ENCODE measurements at regions not wholly inside any gene's neighbourhood (a gene's known extent, or its start where the extent isn't known, plus 50 kb on each side); places are given as distances from the start of the nearest gene placed in this dataset.

- Mint-ChIP-seq H3K4me1 (no peaks in the 10 kb centered on the region), H3K27me3 (ENCODE audit: low read depth in 3 of 3) (peaks cover 0 to 5% (median 4%) of the 10 kb centered on the region in 3 donors), H3K9me3 (peaks cover 6 to 25% (median 14%) of the 10 kb centered on the region in 6 donors), H3K36me3 (peaks cover 0 to 7% (median 0%) of the 10 kb centered on the region in 3 donors), H3K4me3 (no peak overlapping the region), H3K27ac (no peak overlapping the region)
- no peak for DNase-seq
These were observed 348.4 kb downstream of the TPBG start for GRCh38 chr6:82711971-82712370.

DNA sequence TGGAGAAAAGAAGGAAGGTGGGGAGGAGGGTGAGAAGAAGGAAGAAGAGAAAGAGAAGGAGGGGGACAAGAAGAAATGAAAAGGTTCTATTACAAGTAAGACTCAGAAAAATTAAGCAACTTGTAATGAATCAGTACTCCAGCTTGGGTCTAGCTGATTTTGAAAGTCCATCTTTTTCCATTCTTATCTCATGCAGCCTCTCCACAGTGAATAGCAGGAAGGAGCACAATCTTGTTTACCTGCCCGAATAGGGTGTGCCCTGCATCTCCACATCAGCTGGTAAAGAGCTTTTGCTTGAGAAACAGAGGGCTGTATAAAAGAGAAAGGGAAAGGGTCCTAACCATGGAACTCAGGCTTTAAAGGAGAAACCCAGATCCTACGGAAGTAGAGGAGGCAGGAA, 348.8 kb downstream of the TPBG start:
- Mint-ChIP-seq H3K9me3 (peaks cover 6 to 27% (median 14%) of the 10 kb centered on the region in 6 donors), H3K27me3 (ENCODE audit: low read depth in 3 of 3) (peaks cover 0 to 5% (median 4%) of the 10 kb centered on the region in 3 donors), H3K4me3 (no peak overlapping the region), H3K36me3 (peaks cover 0 to 7% (median 0%) of the 10 kb centered on the region in 3 donors), H3K4me1 (no peaks in the 10 kb centered on the region), H3K27ac (no peak overlapping the region)
- no peak for DNase-seq

GRCh38 chr6:82712826-82713225, 349.2 kb downstream of the TPBG start:
- H3K27me3 Mint-ChIP-seq (ENCODE audit: low read depth in 3 of 3) = peaks cover 0 to 5% (median 4%) of the 10 kb centered on the region in 3 donors
- no peak overlapping the region for H3K4me3 Mint-ChIP-seq
- DNase-seq = no peak
- H3K36me3 Mint-ChIP-seq = peaks cover 0 to 7% (median 0%) of the 10 kb centered on the region in 3 donors
- no peaks in the 10 kb centered on the region for H3K4me1 Mint-ChIP-seq
- H3K27ac Mint-ChIP-seq = no peak overlapping the region
- H3K9me3 Mint-ChIP-seq = peaks cover 6 to 26% (median 14%) of the 10 kb centered on the region in 6 donors

DNA sequence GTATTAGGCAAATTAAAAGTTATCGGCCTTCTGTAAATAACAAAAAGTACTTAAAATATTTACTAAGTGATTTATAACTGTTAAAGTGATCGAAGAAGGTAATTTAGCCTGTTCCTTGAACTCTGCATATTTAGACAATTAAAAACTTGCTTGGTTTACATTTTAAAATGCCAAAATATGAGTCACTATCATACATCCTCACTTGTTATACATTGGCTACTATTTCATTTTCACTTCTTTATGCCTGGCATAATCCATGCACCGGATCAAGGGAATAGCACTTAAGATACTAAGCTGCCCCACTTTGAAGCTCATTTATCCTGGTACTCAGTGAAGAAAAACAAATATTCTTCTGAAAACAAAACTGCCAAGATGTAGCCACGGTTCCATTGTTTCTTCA, 344.6 kb downstream of the UBE3D start:
- DNase-seq = no peak
- peaks cover 0 to 4% (median 0%) of the 10 kb centered on the region in 3 donors for H3K36me3 Mint-ChIP-seq

DNA sequence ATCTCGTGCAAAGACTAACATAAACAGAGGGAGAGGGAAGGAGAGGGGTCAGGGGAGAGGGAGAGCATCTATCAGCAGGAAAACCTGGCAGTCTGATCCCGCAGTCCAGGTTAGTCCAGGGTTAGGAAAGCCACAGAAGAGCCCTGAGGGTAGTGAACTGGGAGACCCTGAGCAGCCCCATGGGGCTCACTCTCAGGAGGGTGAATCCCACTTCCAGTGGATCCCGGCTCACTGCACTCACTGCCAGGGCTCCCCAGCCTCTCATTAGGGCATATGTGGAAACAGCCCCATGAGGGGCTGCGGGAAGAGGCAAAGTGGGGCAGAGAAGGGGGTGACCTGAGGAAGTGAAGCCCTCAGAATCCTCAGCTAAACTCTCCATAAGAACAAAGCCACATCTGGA, 329.9 kb downstream of the UBE3D start:
- no peak overlapping the region for H3K4me3 Mint-ChIP-seq
- peaks cover 0 to 4% (median 3%) of the 10 kb centered on the region in 3 donors for H3K27me3 Mint-ChIP-seq (ENCODE audit: low read depth in 3 of 3)
- H3K36me3 Mint-ChIP-seq = no peaks in the 10 kb centered on the region
- DNase-seq = no peak
- no peaks in the 10 kb centered on the region for H3K4me1 Mint-ChIP-seq
- H3K9me3 Mint-ChIP-seq = peaks cover 0 to 4% (median 0%) of the 10 kb centered on the region in 6 donors
- H3K27ac Mint-ChIP-seq = no peak overlapping the region

More for the DNA sequence above, 344.6 kb downstream of the UBE3D start:
- Mint-ChIP-seq H3K27ac (no peak overlapping the region), H3K4me3 (no peak overlapping the region), H3K4me1 (no peaks in the 10 kb centered on the region), H3K27me3 (ENCODE audit: low read depth in 3 of 3) (peaks cover 0 to 1% (median 0%) of the 10 kb centered on the region in 3 donors), H3K9me3 (peaks cover 7 to 21% (median 14%) of the 10 kb centered on the region in 6 donors)

GRCh38 chr6:82737965-82738364, 327.7 kb downstream of the UBE3D start:
- H3K27me3 Mint-ChIP-seq (ENCODE audit: low read depth in 3 of 3) = peaks cover 0 to 4% (median 3%) of the 10 kb centered on the region in 3 donors
- H3K36me3 Mint-ChIP-seq = no peaks in the 10 kb centered on the region
- no peaks in the 10 kb centered on the region for H3K4me1 Mint-ChIP-seq
- no peak overlapping the region for H3K27ac Mint-ChIP-seq
- peaks cover 0 to 4% (median 0%) of the 10 kb centered on the region in 6 donors for H3K9me3 Mint-ChIP-seq
- no peak for DNase-seq
- no peak overlapping the region for H3K4me3 Mint-ChIP-seq

- Mint-ChIP-seq H3K4me1 (no peaks in the 10 kb centered on the region), H3K27ac (no peak overlapping the region), H3K36me3 (no peaks in the 10 kb centered on the region), H3K4me3 (no peak overlapping the region), H3K9me3 (peaks cover 0 to 4% (median 0%) of the 10 kb centered on the region in 6 donors), H3K27me3 (ENCODE audit: low read depth in 3 of 3) (peaks cover 0 to 6% (median 3%) of the 10 kb centered on the region in 3 donors)
- no peak for DNase-seq
These were observed 326.9 kb downstream of the UBE3D start for GRCh38 chr6:82738773-82739172.

DNA sequence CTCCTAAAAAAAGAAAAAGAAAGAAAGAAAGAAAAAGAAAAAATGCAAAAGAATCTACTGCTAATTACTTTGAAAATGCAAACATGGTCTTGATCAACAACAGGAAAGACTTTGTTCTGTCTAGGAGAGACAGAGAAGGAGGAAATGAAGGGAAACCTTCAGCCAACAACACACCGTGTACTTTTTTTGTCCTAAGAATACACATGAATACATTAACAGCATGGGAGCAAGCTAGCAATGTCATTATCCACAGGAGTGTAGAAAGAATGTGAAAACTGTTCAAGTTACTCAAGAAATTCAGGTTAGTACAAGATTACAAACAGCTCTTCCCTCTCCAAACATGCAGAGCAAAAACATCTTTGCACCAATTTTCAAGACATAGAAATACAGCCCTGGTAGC, 326.3 kb downstream of the UBE3D start:
- no peaks in the 10 kb centered on the region for H3K36me3 Mint-ChIP-seq
- DNase-seq = no peak
- no peaks in the 10 kb centered on the region for H3K4me1 Mint-ChIP-seq
- peaks cover 0 to 2% (median 0%) of the 10 kb centered on the region in 6 donors for H3K9me3 Mint-ChIP-seq
- no peak overlapping the region for H3K27ac Mint-ChIP-seq
- H3K27me3 Mint-ChIP-seq (ENCODE audit: low read depth in 3 of 3) = peaks cover 0 to 6% (median 3%) of the 10 kb centered on the region in 3 donors
- no peak overlapping the region for H3K4me3 Mint-ChIP-seq

GRCh38 chr6:82740072-82740471, 325.6 kb downstream of the UBE3D start:
- no peak for DNase-seq
- Mint-ChIP-seq H3K4me1 (no peaks in the 10 kb centered on the region), H3K9me3 (peaks cover 0 to 2% (median 0%) of the 10 kb centered on the region in 6 donors), H3K27ac (no peak overlapping the region), H3K36me3 (no peaks in the 10 kb centered on the region), H3K4me3 (no peak overlapping the region), H3K27me3 (ENCODE audit: low read depth in 3 of 3) (peaks cover 3 to 6% (median 3%) of the 10 kb centered on the region in 3 donors)

DNA sequence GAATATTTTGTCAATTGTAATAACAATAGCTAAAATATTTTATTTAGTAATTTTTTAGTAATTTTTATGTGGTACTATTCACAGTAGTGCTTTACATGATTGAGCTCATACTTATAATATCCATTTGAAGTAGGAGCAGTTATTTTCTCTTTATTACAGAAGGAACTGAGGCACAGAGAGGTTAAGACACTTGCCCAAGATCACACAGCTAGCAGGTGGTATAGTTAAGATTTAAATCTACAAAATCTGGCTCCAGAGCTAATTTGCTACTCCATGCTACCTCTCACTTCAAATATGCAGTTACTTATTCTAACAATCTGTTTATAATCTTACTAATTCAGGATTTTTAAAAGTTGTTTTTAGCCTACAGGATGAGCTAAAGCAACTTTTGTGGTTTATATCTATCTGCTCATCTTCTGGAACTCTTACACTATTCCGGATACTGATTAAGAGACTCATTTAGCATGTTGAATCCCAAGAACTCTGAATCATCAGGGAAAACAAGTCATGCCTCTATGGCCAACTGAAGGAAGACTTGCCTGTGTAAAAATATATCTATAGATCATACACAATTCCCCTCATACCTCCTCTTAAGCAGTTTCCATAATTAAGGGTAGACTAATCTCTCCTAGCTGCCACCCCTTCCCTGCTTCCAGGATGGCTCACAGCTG, 324.2 kb downstream of the UBE3D start:
- no peaks in the 10 kb centered on the region for H3K4me1 Mint-ChIP-seq
- peaks cover 0 to 4% (median 1%) of the 10 kb centered on the region in 6 donors for H3K9me3 Mint-ChIP-seq
- H3K36me3 Mint-ChIP-seq = no peaks in the 10 kb centered on the region
- DNase-seq = no peak
- no peak overlapping the region for H3K4me3 Mint-ChIP-seq
- no peak overlapping the region for H3K27ac Mint-ChIP-seq
- H3K27me3 Mint-ChIP-seq (ENCODE audit: low read depth in 3 of 3) = peaks cover 0 to 6% (median 3%) of the 10 kb centered on the region in 3 donors

DNA sequence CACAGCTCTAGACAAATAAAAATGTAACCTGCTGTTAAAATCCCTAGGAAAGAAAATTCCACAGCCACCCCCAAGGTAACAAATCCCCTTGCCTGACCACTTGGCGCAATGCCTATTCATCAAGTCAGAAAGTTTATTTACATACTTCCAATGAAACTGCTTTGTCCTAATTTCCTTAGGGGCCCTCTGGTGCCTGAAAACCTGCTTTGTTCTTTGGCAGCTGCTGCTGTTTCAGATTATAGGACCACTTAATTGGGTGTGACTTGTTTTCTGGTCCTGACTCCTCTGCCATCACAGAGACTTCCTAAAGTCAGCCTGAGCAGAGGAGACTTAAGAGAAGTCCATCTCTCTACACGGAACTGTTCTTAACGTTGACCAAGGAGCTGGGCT, 323.6 kb downstream of the UBE3D start:
- DNase-seq = no peak
- peaks cover 0 to 6% (median 3%) of the 10 kb centered on the region in 3 donors for H3K27me3 Mint-ChIP-seq (ENCODE audit: low read depth in 3 of 3)
- no peak overlapping the region for H3K27ac Mint-ChIP-seq
- H3K4me3 Mint-ChIP-seq = no peak overlapping the region
- no peaks in the 10 kb centered on the region for H3K4me1 Mint-ChIP-seq
- H3K9me3 Mint-ChIP-seq = peaks cover 0 to 5% (median 2%) of the 10 kb centered on the region in 6 donors
- no peaks in the 10 kb centered on the region for H3K36me3 Mint-ChIP-seq

DNA sequence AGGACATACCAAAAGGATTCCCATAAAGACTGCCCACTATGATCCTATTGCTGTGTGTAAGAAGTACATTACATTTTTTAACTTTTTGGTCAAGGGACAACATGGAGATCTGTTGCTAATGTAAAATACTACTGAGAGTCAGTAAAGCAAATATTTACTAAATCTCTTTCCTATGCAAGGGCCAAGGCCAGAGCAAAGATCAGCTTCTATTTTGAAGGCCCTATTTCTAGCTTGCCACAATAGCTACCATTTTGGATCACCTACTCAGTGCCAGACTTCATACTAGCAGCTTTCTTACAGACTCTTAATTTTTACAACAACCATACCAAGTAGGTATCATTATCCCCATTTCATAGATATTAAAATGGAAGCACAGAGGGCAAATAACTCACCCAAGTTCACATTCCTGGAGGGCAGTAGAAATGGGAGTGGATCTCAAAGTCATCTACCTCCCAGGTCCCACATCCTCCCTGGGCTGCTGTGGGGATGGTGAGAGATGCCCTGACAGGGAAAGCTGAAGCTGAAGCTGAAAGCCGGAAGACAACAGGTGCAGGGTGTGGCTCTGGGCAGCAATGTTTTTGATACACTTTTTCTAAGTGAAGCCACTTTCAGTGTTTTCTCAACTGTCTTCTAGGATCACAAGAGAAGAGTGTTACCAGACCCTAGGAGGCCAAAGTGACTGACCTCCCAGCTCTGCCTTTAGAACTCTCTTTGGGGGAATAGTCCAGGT, 321.2 kb downstream of the UBE3D start:
- no peaks in the 10 kb centered on the region for H3K4me1 Mint-ChIP-seq
- H3K36me3 Mint-ChIP-seq = no peaks in the 10 kb centered on the region
- no peak overlapping the region for H3K4me3 Mint-ChIP-seq
- H3K9me3 Mint-ChIP-seq = peaks cover 0 to 7% (median 2%) of the 10 kb centered on the region in 6 donors
- peaks cover 0 to 3% (median 3%) of the 10 kb centered on the region in 3 donors for H3K27me3 Mint-ChIP-seq (ENCODE audit: low read depth in 3 of 3)
- DNase-seq = no peak
- no peak overlapping the region for H3K27ac Mint-ChIP-seq

- no peaks in the 10 kb centered on the region for H3K4me1 Mint-ChIP-seq
- H3K4me3 Mint-ChIP-seq = no peak overlapping the region
- peaks cover 0 to 12% (median 7%) of the 10 kb centered on the region in 6 donors for H3K9me3 Mint-ChIP-seq
- no peaks in the 10 kb centered on the region for H3K36me3 Mint-ChIP-seq
- no peak overlapping the region for H3K27ac Mint-ChIP-seq
- H3K27me3 Mint-ChIP-seq (ENCODE audit: low read depth in 3 of 3) = peaks cover 0 to 2% (median 0%) of the 10 kb centered on the region in 3 donors
- DNase-seq = no peak
These were observed 315.1 kb downstream of the UBE3D start for GRCh38 chr6:82750556-82750955.

DNA sequence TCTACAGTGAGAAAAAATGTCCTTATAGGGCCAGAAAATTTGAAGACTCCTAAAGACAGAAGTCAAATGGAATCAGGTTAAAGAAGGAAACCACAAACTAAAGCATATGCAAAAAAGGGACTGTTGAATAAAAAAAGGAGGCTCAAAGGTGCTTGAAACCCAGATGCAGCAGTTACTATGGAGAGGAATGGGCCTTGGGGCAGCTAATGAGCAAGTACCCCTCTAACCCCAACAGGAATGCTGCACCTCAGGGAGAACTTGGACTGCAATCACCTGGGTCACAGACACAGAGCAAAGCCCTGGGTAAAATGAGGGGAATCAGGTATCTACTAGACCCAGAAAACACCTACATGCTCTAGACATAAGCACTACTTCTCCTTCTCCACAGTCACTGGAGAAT, 313.9 kb downstream of the UBE3D start:
- peaks cover 0 to 2% (median 0%) of the 10 kb centered on the region in 3 donors for H3K27me3 Mint-ChIP-seq (ENCODE audit: low read depth in 3 of 3)
- no peaks in the 10 kb centered on the region for H3K4me1 Mint-ChIP-seq
- no peak overlapping the region for H3K4me3 Mint-ChIP-seq
- H3K9me3 Mint-ChIP-seq = peaks cover 0 to 12% (median 6%) of the 10 kb centered on the region in 6 donors
- H3K27ac Mint-ChIP-seq = no peak overlapping the region
- DNase-seq = no peak
- no peaks in the 10 kb centered on the region for H3K36me3 Mint-ChIP-seq

Measured in immature natural killer cell (primary cell).